SK-N-MC (cell line): ENCODE measurements at regions not wholly inside any gene's neighbourhood (a gene's known extent, or its start where the extent isn't known, plus 50 kb on each side); places are given as distances from the start of the nearest gene placed in this dataset.

Experiments used
- DNase-seq: peaks from one replicate; pipeline ENCODE4 v3.0.0-alpha.2; 2011; ENCODE audit warnings: low read depth, low spot score
- H3K27ac ChIP-seq: fragments of 200-600 bp; sonication (generic); 2 replicates; pipeline ENCODE4 v1.5.1; 2016; ENCODE audit warnings: mixed run types
- H3K36me3 ChIP-seq: fragments of 200-600 bp; sonication (generic); 2 replicates; pipeline ENCODE4 v1.6.1; 2017; ENCODE audit warnings: antibody characterized with exemption, low read length, mixed read lengths; ENCODE audit not compliant: insufficient read depth
- H3K4me3 ChIP-seq: fragments of 200-600 bp; sonication (generic); 2 replicates; pipeline ENCODE4 v1.5.1; 2016
- H3K9ac ChIP-seq: fragments of 200-600 bp; sonication (generic); 2 replicates; pipeline ENCODE4 v1.8.0; 2017; ENCODE audit warnings: mixed run types, mixed read lengths; ENCODE audit not compliant: insufficient read length
- H3K9me3 ChIP-seq: fragments of 200-600 bp; sonication (generic); 2 replicates; pipeline ENCODE4 v1.6.1; 2017; ENCODE audit warnings: low read depth, mild to moderate bottlenecking, antibody characterized with exemption, low read length, moderate library complexity, mixed read lengths
- EZH2 ChIP-seq: fragments of 200-600 bp; sonication (generic); IDR thresholded peaks from one replicate; pipeline ENCODE4 v1.6.1; 2017; ENCODE audit warnings: antibody characterized with exemption
- FOXP2 ChIP-seq: optimal IDR thresholded peaks from 2 replicates; pipeline ENCODE3; 2011; ENCODE audit warnings: mild to moderate bottlenecking, moderate library complexity; ENCODE audit not compliant: insufficient read depth; ENCODE audit errors: extremely low read length, control extremely low read depth
- POLR2AphosphoS5 ChIP-seq: IDR thresholded peaks from 2 replicates; pipeline ENCODE4 v1.6.1; 2012; ENCODE audit warnings: mild to moderate bottlenecking, low read depth, low read length, borderline replicate concordance

- H3K9ac ChIP-seq, result no peak overlapping the region
- no peaks in the 10 kb centered on the region for H3K36me3 ChIP-seq
- TF ChIP-seq POLR2AphosphoS5 (no peak), FOXP2 (no peak), EZH2 (no peak)
- no peak overlapping the region for H3K4me3 ChIP-seq
- H3K27ac ChIP-seq, result no peak overlapping the region
- no peaks in the 10 kb centered on the region; the same call in 1 of the 2 replicates for H3K9me3 ChIP-seq
- no peak for DNase-seq
These were observed 348.5 kb downstream of the PYDC2 start for GRCh38 chr3:191809326-191809949.

- TF ChIP-seq EZH2 (no peak), FOXP2 (no peak), POLR2AphosphoS5 (no peak)
- Histone ChIP-seq H3K9me3 (no peaks in the 10 kb centered on the region; the same call in 1 of the 2 replicates), H3K4me3 (no peak overlapping the region), H3K9ac (no peak overlapping the region), H3K36me3 (no peaks in the 10 kb centered on the region), H3K27ac (no peak overlapping the region)
- DNase-seq, result no peak
These were observed 352.3 kb downstream of the PYDC2 start for GRCh38 chr3:191813245-191813644.

GRCh38 chr3:191848818-191849217 lies 387.9 kb downstream of the PYDC2 start:
- H3K4me3 ChIP-seq, result no peak overlapping the region
- TF ChIP-seq FOXP2 (no peak), POLR2AphosphoS5 (no peak), EZH2 (no peak)
- DNase-seq, result no peak
- H3K36me3 ChIP-seq, result no peaks in the 10 kb centered on the region
- H3K9me3 ChIP-seq, result no peaks in the 10 kb centered on the region
- H3K27ac ChIP-seq, result no peak overlapping the region
- H3K9ac ChIP-seq, result no peak overlapping the region

- Histone ChIP-seq H3K9ac (no peak overlapping the region), H3K4me3 (no peak overlapping the region), H3K27ac (no peak overlapping the region), H3K36me3 (no peaks in the 10 kb centered on the region), H3K9me3 (no peaks in the 10 kb centered on the region)
- no peak for DNase-seq
- TF ChIP-seq FOXP2 (no peak), POLR2AphosphoS5 (no peak), EZH2 (no peak)
These were observed 398.6 kb downstream of the PYDC2 start for GRCh38 chr3:191859531-191859930.

GRCh38 chr3:191869738-191870415 lies 408.9 kb downstream of the PYDC2 start:
- H3K27ac ChIP-seq, result no peak overlapping the region
- no peaks in the 10 kb centered on the region for H3K9me3 ChIP-seq
- H3K36me3 ChIP-seq, result no peaks in the 10 kb centered on the region
- no peak for DNase-seq
- no peak for TF ChIP-seq EZH2
- no peak for TF ChIP-seq FOXP2
- no peak for TF ChIP-seq POLR2AphosphoS5
- H3K4me3 ChIP-seq, result no peak overlapping the region
- H3K9ac ChIP-seq, result no peak overlapping the region

GRCh38 chr3:191873736-191874135 lies 412.8 kb downstream of the PYDC2 start:
- DNase-seq, result no peak
- no peaks in the 10 kb centered on the region for H3K9me3 ChIP-seq
- H3K36me3 ChIP-seq, result no peaks in the 10 kb centered on the region
- no peak overlapping the region for H3K4me3 ChIP-seq
- H3K27ac ChIP-seq, result no peak overlapping the region
- no peak for TF ChIP-seq POLR2AphosphoS5
- TF ChIP-seq EZH2, result no peak
- no peak for TF ChIP-seq FOXP2
- H3K9ac ChIP-seq, result no peak overlapping the region

GRCh38 chr3:191882289-191882688 lies 421.3 kb downstream of the PYDC2 start:
- H3K27ac ChIP-seq, result no peak overlapping the region
- DNase-seq, result no peak
- no peaks in the 10 kb centered on the region for H3K9me3 ChIP-seq
- H3K9ac ChIP-seq, result no peak overlapping the region
- TF ChIP-seq EZH2, result no peak
- no peak for TF ChIP-seq FOXP2
- TF ChIP-seq POLR2AphosphoS5, result no peak
- no peaks in the 10 kb centered on the region for H3K36me3 ChIP-seq
- no peak overlapping the region for H3K4me3 ChIP-seq

GRCh38 chr3:191884132-191884531 lies 423.2 kb downstream of the PYDC2 start:
- TF ChIP-seq FOXP2, result no peak
- TF ChIP-seq POLR2AphosphoS5, result no peak
- TF ChIP-seq EZH2, result no peak
- Histone ChIP-seq H3K9me3 (no peaks in the 10 kb centered on the region), H3K4me3 (no peak overlapping the region), H3K27ac (no peak overlapping the region), H3K9ac (no peak overlapping the region), H3K36me3 (no peaks in the 10 kb centered on the region)
- DNase-seq, result no peak
